Caco-2 (cell line): ENCODE measurements at regions not wholly inside any gene's neighbourhood (a gene's known extent, or its start where the extent isn't known, plus 50 kb on each side); places are given as distances from the start of the nearest gene placed in this dataset.

Experiments used
- BruUV-seq: library from RNA; stranded (reverse); fragments of 400-500 nt; replicated peaks from 2 replicates; lab custom pipeline; 2021; lab: Mats Ljungman, UMichigan
- CTCF ChIA-PET: fragments of 300-600 bp; sonication (Branson Sonifier 250); formaldehyde crosslinking; loops from one replicate; lab custom pipeline; 2022; ENCODE audit warnings: antibody characterized with exemption; lab: Charles Lee
- POLR2A ChIA-PET: fragments of 300-600 bp; sonication (Branson Sonifier 250); formaldehyde crosslinking; loops from one replicate; lab custom pipeline; 2022; ENCODE audit warnings: antibody characterized with exemption; lab: Charles Lee
- DNase-seq, 2 experiments: peaks; one replicate each; pipeline versions ENCODE4 v3.0.0 to v3.0.0-alpha.2; 2020 to 2022
- H3K27me3 ChIP-seq: replicated peaks from 2 replicates; pipeline ENCODE4 v1.6.0; 2011; ENCODE audit warnings: low read length; ENCODE audit not compliant: control insufficient read depth, insufficient read depth
- H3K36me3 ChIP-seq: 2 replicates; pipeline ENCODE4 v1.5.1; 2011; ENCODE audit warnings: low read length; ENCODE audit not compliant: control insufficient read depth, insufficient read depth
- H3K4me1 ChIP-seq: fragments of 250-450 bp; sonication (Bioruptor Pico); 2 replicates; pipeline ENCODE4 v1.5.1; 2020; ENCODE audit warnings: mild to moderate bottlenecking
- H3K4me3 ChIP-seq: 2 replicates; pipeline ENCODE4 v1.5.1; 2011; ENCODE audit warnings: low read depth, mild to moderate bottlenecking, control low read depth, low read length
- H3K9me3 ChIP-seq: fragments of 250-450 bp; sonication (Bioruptor Pico); 2 replicates; pipeline ENCODE4 v1.5.1; 2020; ENCODE audit warnings: mild to moderate bottlenecking, moderate library complexity
- H3K27ac Mint-ChIP-seq: one replicate; pipeline ENCODE4 v1.8.0; 2022; ENCODE audit warnings: mixed read lengths; ENCODE audit not compliant: unreplicated experiment
- H3K27me3 Mint-ChIP-seq: one replicate; pipeline ENCODE4 v1.8.0; 2022; ENCODE audit warnings: mixed read lengths; ENCODE audit not compliant: insufficient read depth, unreplicated experiment
- H3K36me3 Mint-ChIP-seq: one replicate; pipeline ENCODE4 v1.8.0; 2022; ENCODE audit warnings: mild to moderate bottlenecking, mixed read lengths; ENCODE audit not compliant: insufficient read depth, unreplicated experiment
- H3K4me1 Mint-ChIP-seq: one replicate; pipeline ENCODE4 v1.8.0; 2022; ENCODE audit warnings: low read depth, mixed read lengths; ENCODE audit not compliant: unreplicated experiment
- H3K4me3 Mint-ChIP-seq: one replicate; pipeline ENCODE4 v1.8.0; 2022; ENCODE audit warnings: mild to moderate bottlenecking, moderate library complexity, mixed read lengths; ENCODE audit not compliant: unreplicated experiment
- H3K9me3 Mint-ChIP-seq: one replicate; pipeline ENCODE4 v1.8.0; 2022; ENCODE audit warnings: mixed read lengths; ENCODE audit not compliant: unreplicated experiment
- intact Hi-C: fragments of 100-400 bp; cut with micrococcal nuclease; formaldehyde crosslinking; loops from one replicate; pipeline ENCODE4 v1.10.0; 2022; ENCODE audit not compliant: unreplicated experiment
- TF ChIP-seq, protein P1 (sequence below), 2 experiments: fragments of 200-600 bp in 1 of 2; IDR thresholded peaks; 1 replicate in 1 of 2; 2 replicates in 1 of 2; pipeline versions ENCODE4 v1.5.1 to v1.8.0; 2011 to 2022; ENCODE audit warnings: antibody characterized with exemption in 1 of 2, control low read depth in 1 of 2, inconsistent platforms in 1 of 2, low read depth in 1 of 2, low read length in 1 of 2, mild to moderate bottlenecking in 1 of 2, moderate library complexity in 1 of 2; ENCODE audit not compliant: insufficient read depth in 1 of 2, severe bottlenecking in 1 of 2, unreplicated experiment in 1 of 2

DNA sequence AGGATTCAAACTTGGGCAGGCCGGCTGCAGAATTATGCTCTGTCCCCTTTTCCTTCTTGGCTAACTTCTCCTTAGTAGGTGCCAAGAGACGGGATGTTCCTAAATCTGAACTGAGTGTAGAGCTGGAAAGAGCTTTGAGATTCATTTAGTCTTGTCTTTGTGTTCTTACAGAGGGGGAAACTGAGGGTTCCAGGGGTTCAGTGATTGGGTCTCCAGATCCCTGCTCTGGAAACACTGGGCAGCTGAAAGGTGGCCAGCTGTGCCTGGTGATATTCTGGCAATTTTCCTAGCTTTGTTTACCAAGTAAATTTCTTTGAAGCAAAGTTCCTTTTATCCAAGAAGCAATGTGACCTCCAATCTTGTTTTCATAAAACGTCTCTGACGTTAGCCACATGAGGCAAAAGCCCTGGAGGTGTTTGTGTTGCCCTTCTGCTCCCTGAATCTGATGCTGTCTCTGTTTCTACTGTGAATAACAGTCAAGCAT, 288.7 kb downstream of the ZSWIM6 start:
- no peaks in the 10 kb centered on the region for H3K9me3 Mint-ChIP-seq
- H3K4me3 ChIP-seq = no peak overlapping the region
- no peak overlapping the region for H3K27ac Mint-ChIP-seq
- BruUV-seq = no TSS peak
- no peaks in the 10 kb centered on the region for H3K9me3 ChIP-seq
- TF ChIP-seq, protein P1, sequence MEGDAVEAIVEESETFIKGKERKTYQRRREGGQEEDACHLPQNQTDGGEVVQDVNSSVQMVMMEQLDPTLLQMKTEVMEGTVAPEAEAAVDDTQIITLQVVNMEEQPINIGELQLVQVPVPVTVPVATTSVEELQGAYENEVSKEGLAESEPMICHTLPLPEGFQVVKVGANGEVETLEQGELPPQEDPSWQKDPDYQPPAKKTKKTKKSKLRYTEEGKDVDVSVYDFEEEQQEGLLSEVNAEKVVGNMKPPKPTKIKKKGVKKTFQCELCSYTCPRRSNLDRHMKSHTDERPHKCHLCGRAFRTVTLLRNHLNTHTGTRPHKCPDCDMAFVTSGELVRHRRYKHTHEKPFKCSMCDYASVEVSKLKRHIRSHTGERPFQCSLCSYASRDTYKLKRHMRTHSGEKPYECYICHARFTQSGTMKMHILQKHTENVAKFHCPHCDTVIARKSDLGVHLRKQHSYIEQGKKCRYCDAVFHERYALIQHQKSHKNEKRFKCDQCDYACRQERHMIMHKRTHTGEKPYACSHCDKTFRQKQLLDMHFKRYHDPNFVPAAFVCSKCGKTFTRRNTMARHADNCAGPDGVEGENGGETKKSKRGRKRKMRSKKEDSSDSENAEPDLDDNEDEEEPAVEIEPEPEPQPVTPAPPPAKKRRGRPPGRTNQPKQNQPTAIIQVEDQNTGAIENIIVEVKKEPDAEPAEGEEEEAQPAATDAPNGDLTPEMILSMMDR (IDR thresholded peaks at IDR 0.05; ENCODE audit: insufficient read depth in 1 of 2, low read depth in 1 of 2, low read length in 1 of 2, severe bottlenecking in 1 of 2, unreplicated experiment in 1 of 2) = no peak
- intact Hi-C loops = no loop called here
- no peaks in the 10 kb centered on the region for H3K4me1 Mint-ChIP-seq
- H3K36me3 ChIP-seq = no peaks in the 10 kb centered on the region
- H3K27me3 Mint-ChIP-seq = peaks cover 7% of the 10 kb centered on the region
- DNase-seq = no peak
- no peaks in the 10 kb centered on the region for H3K27me3 ChIP-seq
- POLR2A ChIA-PET = no interaction called here
- CTCF ChIA-PET = no interaction called here
- H3K4me3 Mint-ChIP-seq = no peak overlapping the region
- no peaks in the 10 kb centered on the region for H3K36me3 Mint-ChIP-seq
- no peaks in the 10 kb centered on the region for H3K4me1 ChIP-seq

DNA sequence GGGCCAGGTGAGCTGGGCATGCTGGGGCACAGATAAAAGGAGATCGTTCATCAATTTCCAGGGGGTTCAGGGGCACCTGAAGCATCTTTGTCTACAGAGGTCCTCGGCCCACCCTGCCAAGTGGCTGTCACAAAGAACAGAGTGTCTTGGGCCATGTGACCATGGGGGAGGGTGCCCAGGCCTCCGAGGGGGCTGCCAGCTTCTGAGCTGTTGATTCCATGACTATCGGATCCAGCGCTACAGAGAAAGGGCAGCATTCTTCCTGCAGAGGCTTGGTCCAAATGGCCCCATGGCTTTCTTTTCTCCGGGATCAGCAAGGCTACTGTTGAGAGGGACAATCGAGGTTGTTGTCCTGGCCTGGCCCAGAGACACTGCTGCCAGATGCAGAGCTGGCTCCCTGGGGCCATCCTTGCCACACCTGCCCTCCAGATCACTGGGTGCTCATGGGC, 289.2 kb downstream of the ZSWIM6 start:
- H3K36me3 ChIP-seq = no peaks in the 10 kb centered on the region
- Mint-ChIP-seq H3K4me3 (no peak overlapping the region), H3K36me3 (no peaks in the 10 kb centered on the region), H3K27ac (no peak overlapping the region), H3K4me1 (no peaks in the 10 kb centered on the region), H3K27me3 (peaks cover 7% of the 10 kb centered on the region), H3K9me3 (no peaks in the 10 kb centered on the region)
- no peak overlapping the region for H3K4me3 ChIP-seq
- no peaks in the 10 kb centered on the region for H3K9me3 ChIP-seq
- TF ChIP-seq, protein P1 (IDR thresholded peaks at IDR 0.05; ENCODE audit: insufficient read depth in 1 of 2, low read depth in 1 of 2, low read length in 1 of 2, severe bottlenecking in 1 of 2, unreplicated experiment in 1 of 2) = no peak
- intact Hi-C loops = no loop called here
- POLR2A ChIA-PET = no interaction called here
- H3K4me1 ChIP-seq = no peaks in the 10 kb centered on the region
- no peaks in the 10 kb centered on the region for H3K27me3 ChIP-seq
- no peak for DNase-seq
- CTCF ChIA-PET = no interaction called here
- no TSS peak for BruUV-seq

- BruUV-seq = no TSS peak
- DNase-seq = no peak
- Histone ChIP-seq H3K9me3 (no peaks in the 10 kb centered on the region), H3K4me1 (no peaks in the 10 kb centered on the region), H3K4me3 (no peak overlapping the region), H3K36me3 (no peaks in the 10 kb centered on the region), H3K27me3 (no peaks in the 10 kb centered on the region)
- no peaks in the 10 kb centered on the region for H3K36me3 Mint-ChIP-seq
- H3K4me3 Mint-ChIP-seq = no peak overlapping the region
- H3K27me3 Mint-ChIP-seq = peaks cover 7% of the 10 kb centered on the region
- no peaks in the 10 kb centered on the region for H3K4me1 Mint-ChIP-seq
- no peaks in the 10 kb centered on the region for H3K9me3 Mint-ChIP-seq
- TF ChIP-seq, protein P1 (IDR thresholded peaks at IDR 0.05; ENCODE audit: insufficient read depth in 1 of 2, low read depth in 1 of 2, low read length in 1 of 2, severe bottlenecking in 1 of 2, unreplicated experiment in 1 of 2) = no peak
- POLR2A ChIA-PET = no interaction called here
- no peak overlapping the region for H3K27ac Mint-ChIP-seq
- CTCF ChIA-PET = no interaction called here
- intact Hi-C loops = no loop called here
Measured at GRCh38 chr5:61622156-61622555, 290.1 kb downstream of the ZSWIM6 start.
